IMR-90 (cell line): ENCODE measurements at regions not wholly inside any gene's neighbourhood (a gene's known extent, or its start where the extent isn't known, plus 50 kb on each side); places are given as distances from the start of the nearest gene placed in this dataset.

ENCODE experiments used
- ATAC-seq: fragments of 200-7000 bp; cut with Tn5 transposase; 2 replicates; pipeline ENCODE4 v1.9.1; 2020; ENCODE audit warnings: low read depth, mild to moderate bottlenecking, moderate library complexity
- BruUV-seq: library from RNA; stranded (reverse); fragments of 400-500 nt; replicated peaks from 2 replicates; lab custom pipeline; 2021; lab: Mats Ljungman, UMichigan
- CTCF ChIA-PET: fragments of 300-600 bp; formaldehyde crosslinking; extraction: SDS; loops from one replicate; lab custom pipeline; 2021; ENCODE audit warnings: antibody characterized with exemption; lab: Yijun Ruan, JAX
- POLR2A ChIA-PET: fragments of 300-600 bp; sonication (Branson Sonifier 250); formaldehyde crosslinking; loops from one replicate; lab custom pipeline; 2022; ENCODE audit warnings: antibody characterized with exemption; ENCODE audit not compliant: unreplicated experiment; lab: Charles Lee
- DNase-seq: peaks from one replicate; pipeline ENCODE4 v3.0.0; 2013
- H2AFZ ChIP-seq: replicated peaks from 2 replicates; pipeline ENCODE3; 2013; ENCODE audit warnings: low read length, mild to moderate bottlenecking; ENCODE audit not compliant: poor library complexity
- H2AK5ac ChIP-seq: 2 replicates; pipeline ENCODE4 v1.6.1; 2013; ENCODE audit warnings: low read depth, low read length, inconsistent platforms
- H2AK9ac ChIP-seq: replicated peaks from 2 replicates; pipeline ENCODE3; 2013; ENCODE audit warnings: mild to moderate bottlenecking, low read depth, low read length, moderate library complexity; ENCODE audit not compliant: poor library complexity
- H2BK120ac ChIP-seq: 2 replicates; pipeline ENCODE4 v1.6.1; 2013; ENCODE audit warnings: low read depth, low read length, inconsistent platforms
- H2BK15ac ChIP-seq: 3 replicates; pipeline ENCODE4 v1.6.1; 2013; ENCODE audit warnings: low read depth, low read length, inconsistent platforms
- H2BK20ac ChIP-seq: 2 replicates; pipeline ENCODE4 v1.6.1; 2013; ENCODE audit warnings: low read depth, mild to moderate bottlenecking, inconsistent platforms, low read length, moderate library complexity
- H2BK5ac ChIP-seq: 2 replicates; pipeline ENCODE4 v1.6.1; 2013; ENCODE audit warnings: mild to moderate bottlenecking, low read depth, low read length, inconsistent platforms; ENCODE audit not compliant: poor library complexity, severe bottlenecking
- H3K14ac ChIP-seq: replicated peaks from 2 replicates; pipeline ENCODE4 v1.6.1; 2013; ENCODE audit warnings: low read depth, low read length, inconsistent platforms
- H3K18ac ChIP-seq: 2 replicates; pipeline ENCODE4 v1.6.1; 2013; ENCODE audit warnings: low read depth, low read length, control low read depth
- H3K23ac ChIP-seq: 2 replicates; pipeline ENCODE4 v1.6.1; 2013; ENCODE audit warnings: low read depth, low read length, inconsistent platforms
- H3K27ac ChIP-seq: 2 replicates; pipeline ENCODE4 v1.5.1; 2013; ENCODE audit warnings: mild to moderate bottlenecking, control low read depth, low read length; ENCODE audit not compliant: insufficient read depth
- H3K27me3 ChIP-seq: 2 replicates; pipeline ENCODE4 v1.6.1; 2013; ENCODE audit warnings: low read length; ENCODE audit not compliant: control insufficient read depth, insufficient read depth
- H3K36me3 ChIP-seq: 2 replicates; pipeline ENCODE4 v1.6.1; 2013; ENCODE audit warnings: low read length, mixed read lengths; ENCODE audit not compliant: control insufficient read depth, insufficient read depth
- H3K4ac ChIP-seq: 2 replicates; pipeline ENCODE4 v1.6.1; 2013; ENCODE audit warnings: low read depth, low read length, inconsistent platforms
- H3K4me1 ChIP-seq: 2 replicates; pipeline ENCODE4 v1.6.1; 2013; ENCODE audit warnings: low read length, mixed read lengths; ENCODE audit not compliant: control insufficient read depth, insufficient read depth
- H3K4me2 ChIP-seq: 2 replicates; pipeline ENCODE4 v1.6.1; 2013; ENCODE audit warnings: low read depth, mild to moderate bottlenecking, control low read depth, low read length, moderate library complexity
- H3K4me3 ChIP-seq: 2 replicates; pipeline ENCODE4 v1.5.1; 2013; ENCODE audit warnings: low read depth, mild to moderate bottlenecking, control low read depth, low read length, moderate library complexity; ENCODE audit not compliant: insufficient read depth
- H3K56ac ChIP-seq: 2 replicates; pipeline ENCODE4 v1.6.1; 2013; ENCODE audit warnings: low read length, inconsistent platforms; ENCODE audit not compliant: insufficient read depth; ENCODE audit errors: extremely low read depth
- H3K79me1 ChIP-seq, 2 experiments: 2 replicates each; pipeline ENCODE4 v1.6.1; 2013; ENCODE audit warnings: low read length in 2 of 2, inconsistent platforms in 1 of 2, low read depth in 1 of 2
- H3K9ac ChIP-seq: 2 replicates; pipeline ENCODE4 v1.6.1; 2013; ENCODE audit warnings: low read depth, low read length, control low read depth
- H3K9me1 ChIP-seq: 2 replicates; pipeline ENCODE4 v1.6.1; 2013; ENCODE audit warnings: low read length, inconsistent platforms; ENCODE audit not compliant: insufficient read depth
- H3K9me3 ChIP-seq: 2 replicates; pipeline ENCODE4 v1.6.1; 2013; ENCODE audit warnings: low read length; ENCODE audit not compliant: control insufficient read depth, insufficient read depth
- H4K20me1 ChIP-seq: 2 replicates; pipeline ENCODE4 v1.6.1; 2013; ENCODE audit warnings: low read length, inconsistent platforms; ENCODE audit not compliant: insufficient read depth
- H4K5ac ChIP-seq: 2 replicates; pipeline ENCODE4 v1.6.1; 2013; ENCODE audit warnings: mild to moderate bottlenecking, low read depth, low read length, control low read depth
- H4K8ac ChIP-seq, 2 experiments: 2 replicates each; pipeline ENCODE4 v1.6.1; 2013; ENCODE audit warnings: low read depth in 2 of 2, low read length in 2 of 2, control low read depth in 1 of 2, inconsistent platforms in 1 of 2
- H4K91ac ChIP-seq: 2 replicates; pipeline ENCODE4 v1.6.1; 2013; ENCODE audit warnings: low read depth, low read length, inconsistent platforms; ENCODE audit not compliant: insufficient read depth
- whole genome bisulfite sequencing, 2 experiments: methylation state at CpG; one replicate each; pipeline versions ENCODE4 v1.1.5 to v1.1.7; 2013; ENCODE audit warnings: missing lambda C conversion rate in 2 of 2; ENCODE audit not compliant: insufficient read length in 1 of 2; ENCODE audit errors: extremely low coverage in 2 of 2; 5-methylcytosine and 5-hydroxymethylcytosine counted together
- dilution Hi-C: fragments of 300-500 bp; cut with HindIII; formaldehyde crosslinking; loops from one replicate; pipeline ENCODE4 v1.14.3; 2018; ENCODE audit warnings: low sequenced_read_pairs; ENCODE audit not compliant: unreplicated experiment
- in situ Hi-C: fragments of 300-500 bp; cut with MboI; formaldehyde crosslinking; loops from 3 replicates; pipeline ENCODE4 v1.14.3; 2019; ENCODE audit warnings: low sequenced_read_pairs, inconsistent platforms, mixed read lengths
- intact Hi-C: fragments of 100-400 bp; cut with micrococcal nuclease; formaldehyde crosslinking; loops from 2 replicates; pipeline ENCODE4 v1.10.0; 2022
- TF ChIP-seq, protein P1 (sequence below): conservative IDR thresholded peaks from 2 replicates; pipeline ENCODE4 v1.5.1; 2012; ENCODE audit warnings: mild to moderate bottlenecking, low read depth, low read length, improper control_type of control experiment

GRCh38 chr3:109900783-109901182, 563.4 kb upstream of the DPPA4 start:
- BruUV-seq = no TSS peak
- in situ Hi-C loops (no loop called here), dilution Hi-C loops (no loop called here), intact Hi-C loops (no loop called here)
- no peak overlapping the region for H2AFZ ChIP-seq
- no peak overlapping the region for H3K14ac ChIP-seq
- H3K4me3 ChIP-seq = no peak overlapping the region
- ATAC-seq = no peak
- H3K27me3 ChIP-seq = no peaks in the 10 kb centered on the region
- TF ChIP-seq, protein P1, sequence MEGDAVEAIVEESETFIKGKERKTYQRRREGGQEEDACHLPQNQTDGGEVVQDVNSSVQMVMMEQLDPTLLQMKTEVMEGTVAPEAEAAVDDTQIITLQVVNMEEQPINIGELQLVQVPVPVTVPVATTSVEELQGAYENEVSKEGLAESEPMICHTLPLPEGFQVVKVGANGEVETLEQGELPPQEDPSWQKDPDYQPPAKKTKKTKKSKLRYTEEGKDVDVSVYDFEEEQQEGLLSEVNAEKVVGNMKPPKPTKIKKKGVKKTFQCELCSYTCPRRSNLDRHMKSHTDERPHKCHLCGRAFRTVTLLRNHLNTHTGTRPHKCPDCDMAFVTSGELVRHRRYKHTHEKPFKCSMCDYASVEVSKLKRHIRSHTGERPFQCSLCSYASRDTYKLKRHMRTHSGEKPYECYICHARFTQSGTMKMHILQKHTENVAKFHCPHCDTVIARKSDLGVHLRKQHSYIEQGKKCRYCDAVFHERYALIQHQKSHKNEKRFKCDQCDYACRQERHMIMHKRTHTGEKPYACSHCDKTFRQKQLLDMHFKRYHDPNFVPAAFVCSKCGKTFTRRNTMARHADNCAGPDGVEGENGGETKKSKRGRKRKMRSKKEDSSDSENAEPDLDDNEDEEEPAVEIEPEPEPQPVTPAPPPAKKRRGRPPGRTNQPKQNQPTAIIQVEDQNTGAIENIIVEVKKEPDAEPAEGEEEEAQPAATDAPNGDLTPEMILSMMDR = no peak
- H2BK5ac ChIP-seq = no peak overlapping the region
- H2AK9ac ChIP-seq = no peak overlapping the region
- no peak overlapping the region for H4K5ac ChIP-seq
- no peak overlapping the region for H2BK20ac ChIP-seq
- POLR2A ChIA-PET = no interaction called here
- H4K8ac ChIP-seq = no peak overlapping the region
- no peak overlapping the region for H2BK120ac ChIP-seq
- no CpG with 5 or more reads among the region's 1 CpG for WGBS, 2 experiments
- H2AK5ac ChIP-seq = no peak overlapping the region
- no peak for DNase-seq
- H3K23ac ChIP-seq = no peak overlapping the region
- no peak overlapping the region for H3K27ac ChIP-seq
- CTCF ChIA-PET = no interaction called here
- no peak overlapping the region for H3K4me2 ChIP-seq
- no peak overlapping the region for H3K9ac ChIP-seq
- no peaks in the 10 kb centered on the region for H3K4me1 ChIP-seq
- H3K18ac ChIP-seq = no peak overlapping the region
- H3K4ac ChIP-seq = no peak overlapping the region
- H4K20me1 ChIP-seq = no peaks in the 10 kb centered on the region
- no peaks in the 10 kb centered on the region for H3K36me3 ChIP-seq
- H4K91ac ChIP-seq = no peak overlapping the region
- H3K9me3 ChIP-seq = no peaks in the 10 kb centered on the region
- H2BK15ac ChIP-seq = no peak overlapping the region
- no peak overlapping the region for H3K56ac ChIP-seq
- H3K79me1 ChIP-seq = no peaks in the 10 kb centered on the region
- no peaks in the 10 kb centered on the region for H3K9me1 ChIP-seq
